SK-N-SH (cell line): ENCODE measurements at regions not wholly inside any gene's neighbourhood (a gene's known extent, or its start where the extent isn't known, plus 50 kb on each side); places are given as distances from the start of the nearest gene placed in this dataset.

Experiments used
- CTCF ChIA-PET: fragments of 300-600, 350-600 bp; formaldehyde crosslinking; extraction: SDS; loops from one replicate; lab custom pipeline; 2021; lab: Yijun Ruan, JAX
- POLR2A ChIA-PET: fragments of 350-600 bp; sonication (Branson Sonifier 250); formaldehyde crosslinking; extraction: SDS; loops from one replicate; lab custom pipeline; 2020; ENCODE audit warnings: antibody characterized with exemption, inconsistent platforms; lab: Yijun Ruan, JAX
- DNase-seq: peaks from one replicate; pipeline ENCODE4 v3.0.0; 2012
- H2AFZ ChIP-seq: fragments of 200-600 bp; sonication (generic); 2 replicates; pipeline ENCODE4 v1.8.1; 2016; ENCODE audit warnings: antibody characterized with exemption, mild to moderate bottlenecking, low read depth
- H3F3A ChIP-seq: fragments of 200-600 bp; sonication (generic); replicated peaks from 2 replicates; pipeline ENCODE3; 2016; ENCODE audit warnings: antibody characterized with exemption, mild to moderate bottlenecking; ENCODE audit not compliant: insufficient read depth
- H3K27ac ChIP-seq, 2 experiments: fragments of 200-500 bp in 1 of 2; fragments of 200-600 bp in 1 of 2; sonication (Bioruptor generic) in 1 of 2; sonication (generic), shearing (Covaris generic) in 1 of 2; 2 replicates each; pipeline versions ENCODE4 v1.5.1 to v1.6.1; 2014 to 2016; ENCODE audit warnings: low read depth in 2 of 2, inconsistent platforms in 1 of 2, low read length in 1 of 2, mild to moderate bottlenecking in 1 of 2, mixed read lengths in 1 of 2
- H3K27me3 ChIP-seq: fragments of 200-600 bp; sonication (generic), shearing (Covaris generic); 2 replicates; pipeline ENCODE4 v1.6.1; 2016; ENCODE audit warnings: mixed run types; ENCODE audit not compliant: insufficient read depth
- H3K36me3 ChIP-seq, 2 experiments: fragments of 200-500 bp in 1 of 2; fragments of 200-600 bp in 1 of 2; sonication (Bioruptor generic) in 1 of 2; sonication (generic) in 1 of 2; replicated peaks in 1 of 2; 2 replicates each; pipeline versions ENCODE3 to v1.5.1; 2014 to 2016; ENCODE audit warnings: low read length in 1 of 2, mild to moderate bottlenecking in 1 of 2; ENCODE audit not compliant: insufficient read depth in 2 of 2, control insufficient read depth in 1 of 2
- H3K4me1 ChIP-seq, 2 experiments: fragments of 200-500 bp in 1 of 2; fragments of 200-600 bp in 1 of 2; sonication (Bioruptor generic) in 1 of 2; sonication (generic), shearing (Covaris generic) in 1 of 2; 2 replicates each; pipeline versions ENCODE4 v1.5.1 to v1.6.1; 2014 to 2016; ENCODE audit warnings: low read depth in 1 of 2, low read length in 1 of 2, mixed run types in 1 of 2; ENCODE audit not compliant: insufficient read depth in 2 of 2, control insufficient read depth in 1 of 2
- H3K4me2 ChIP-seq: fragments of 200-600 bp; sonication (generic), shearing (Covaris generic); 2 replicates; pipeline ENCODE4 v1.6.1; 2017; ENCODE audit warnings: mixed run types
- H3K4me3 ChIP-seq, 2 experiments: fragments of 200-500 bp in 1 of 2; fragments of 200-600 bp in 1 of 2; sonication (Bioruptor generic) in 1 of 2; sonication (generic), shearing (Covaris generic) in 1 of 2; 2 replicates each; pipeline versions ENCODE4 v1.5.1 to v1.8.1; 2014 to 2016; ENCODE audit warnings: low read depth in 2 of 2, inconsistent platforms in 1 of 2, low read length in 1 of 2, mild to moderate bottlenecking in 1 of 2, mixed read lengths in 1 of 2, moderate library complexity in 1 of 2
- H3K79me2 ChIP-seq: fragments of 200-600 bp; sonication (generic); 2 replicates; pipeline ENCODE4 v1.8.1; 2017; ENCODE audit warnings: mild to moderate bottlenecking; ENCODE audit not compliant: insufficient read depth
- H3K9ac ChIP-seq: fragments of 200-600 bp; sonication (generic); 2 replicates; pipeline ENCODE4 v1.6.1; 2017; ENCODE audit warnings: mixed run types
- H3K9me2 ChIP-seq: fragments of 200-600 bp; sonication (generic); 2 replicates; pipeline ENCODE4 v1.6.1; 2017; ENCODE audit warnings: mixed run types
- H3K9me3 ChIP-seq: fragments of 200-600 bp; sonication (generic); 2 replicates; pipeline ENCODE4 v1.6.1; 2017; ENCODE audit warnings: mixed run types, mild to moderate bottlenecking, moderate library complexity
- H4K20me1 ChIP-seq: fragments of 200-600 bp; sonication (generic); 2 replicates; pipeline ENCODE4 v1.6.1; 2017; ENCODE audit warnings: mild to moderate bottlenecking, mixed run types; ENCODE audit not compliant: insufficient read depth
- CHD2 ChIP-seq: fragments of 150-350 bp; IDR thresholded peaks from 2 replicates; pipeline ENCODE4 v1.6.1; 2018; ENCODE audit warnings: low read length; ENCODE audit not compliant: partially characterized antibody
- ELF1 ChIP-seq: IDR thresholded peaks from 2 replicates; pipeline ENCODE4 v1.4.0; 2012
- EP300 ChIP-seq, 2 experiments: IDR thresholded peaks; 2 replicates each; pipeline versions ENCODE4 v1.4.0 to v1.6.1; 2012; ENCODE audit warnings: borderline replicate concordance in 1 of 2, low read depth in 1 of 2, low read length in 1 of 2
- FOSL2 ChIP-seq: IDR thresholded peaks from 2 replicates; pipeline ENCODE4 v1.4.0; 2012; ENCODE audit warnings: low read depth, mild to moderate bottlenecking, moderate library complexity, borderline replicate concordance
- FOXJ3 ChIP-seq: sonication (generic); formaldehyde crosslinking; IDR thresholded peaks from 2 replicates; pipeline ENCODE4 v1.5.1; 2020; ENCODE audit warnings: mild to moderate bottlenecking, missing genetic modification reagents
- FOXM1 ChIP-seq: IDR thresholded peaks from 2 replicates; pipeline ENCODE4 v1.4.0; 2012; ENCODE audit warnings: low read depth, mild to moderate bottlenecking
- GABPA ChIP-seq: IDR thresholded peaks from 2 replicates; pipeline ENCODE4 v1.4.0; 2012; ENCODE audit warnings: low read depth, mild to moderate bottlenecking
- GATA2 ChIP-seq: sonication (generic); formaldehyde crosslinking; IDR thresholded peaks from 2 replicates; pipeline ENCODE4 v1.5.0; 2020; ENCODE audit warnings: mild to moderate bottlenecking, missing genetic modification reagents
- IRF3 ChIP-seq: fragments of 150-350 bp; IDR thresholded peaks from 2 replicates; pipeline ENCODE4 v1.6.1; 2016; ENCODE audit warnings: mild to moderate bottlenecking, low read depth, low read length
- JUND ChIP-seq: IDR thresholded peaks from 2 replicates; pipeline ENCODE4 v1.4.0; 2012
- MEF2A ChIP-seq: IDR thresholded peaks from 2 replicates; pipeline ENCODE4 v1.4.0; 2012; ENCODE audit warnings: low read depth, borderline replicate concordance
- MXI1 ChIP-seq: IDR thresholded peaks from 2 replicates; pipeline ENCODE4 v1.6.1; 2012; ENCODE audit warnings: mild to moderate bottlenecking, low read depth, low read length, improper control_type of control experiment
- NFIC ChIP-seq: IDR thresholded peaks from 2 replicates; pipeline ENCODE4 v1.4.0; 2012; ENCODE audit warnings: borderline replicate concordance
- NRF1 ChIP-seq: IDR thresholded peaks from 2 replicates; pipeline ENCODE4 v1.6.1; 2012; ENCODE audit warnings: low read depth, mild to moderate bottlenecking, low read length
- POLR2AphosphoS5 ChIP-seq: IDR thresholded peaks from 2 replicates; pipeline ENCODE4 v1.6.1; 2012; ENCODE audit warnings: low read depth, low read length
- RAD21 ChIP-seq: IDR thresholded peaks from 2 replicates; pipeline ENCODE4 v1.6.1; 2012; ENCODE audit warnings: mild to moderate bottlenecking, low read length
- RCOR1 ChIP-seq: fragments of 150-350 bp; IDR thresholded peaks from 2 replicates; pipeline ENCODE4 v1.6.1; 2017; ENCODE audit warnings: antibody characterized with exemption, low read length
- RFX5 ChIP-seq: IDR thresholded peaks from 2 replicates; pipeline ENCODE4 v1.6.1; 2012; ENCODE audit warnings: mild to moderate bottlenecking, improper control_type of control experiment, low read length
- RXRA ChIP-seq: IDR thresholded peaks from 2 replicates; pipeline ENCODE4 v1.4.0; 2012; ENCODE audit warnings: low read depth, mild to moderate bottlenecking, borderline replicate concordance
- SIN3A ChIP-seq: IDR thresholded peaks from 2 replicates; pipeline ENCODE4 v1.6.1; 2012; ENCODE audit warnings: low read depth, mild to moderate bottlenecking, low read length, moderate library complexity, borderline replicate concordance
- SMC3 ChIP-seq: IDR thresholded peaks from 2 replicates; pipeline ENCODE4 v1.6.1; 2012; ENCODE audit warnings: low read depth, low read length, improper control_type of control experiment
- TCF12 ChIP-seq: IDR thresholded peaks from 2 replicates; pipeline ENCODE4 v1.4.0; 2012
- TEAD4 ChIP-seq: IDR thresholded peaks from 2 replicates; pipeline ENCODE4 v1.4.0; 2012; ENCODE audit warnings: mild to moderate bottlenecking, borderline replicate concordance; ENCODE audit not compliant: insufficient read depth
- WGBS: methylation state at CpG from one replicate; pipeline ENCODE4 v1.1.6; 2017; ENCODE audit warnings: low lambda C conversion rate; 5-methylcytosine and 5-hydroxymethylcytosine counted together
- TF ChIP-seq, protein P1 (sequence below): IDR thresholded peaks from 2 replicates; pipeline ENCODE4 v1.4.0; 2012; ENCODE audit warnings: low read depth, borderline replicate concordance
- TF ChIP-seq, protein P2 (sequence below): IDR thresholded peaks from 2 replicates; pipeline ENCODE4 v1.6.1; 2012; ENCODE audit warnings: mild to moderate bottlenecking, low read depth, low read length, moderate library complexity
- TF ChIP-seq, protein P3 (sequence below): IDR thresholded peaks from 2 replicates; pipeline ENCODE4; 2012

DNA sequence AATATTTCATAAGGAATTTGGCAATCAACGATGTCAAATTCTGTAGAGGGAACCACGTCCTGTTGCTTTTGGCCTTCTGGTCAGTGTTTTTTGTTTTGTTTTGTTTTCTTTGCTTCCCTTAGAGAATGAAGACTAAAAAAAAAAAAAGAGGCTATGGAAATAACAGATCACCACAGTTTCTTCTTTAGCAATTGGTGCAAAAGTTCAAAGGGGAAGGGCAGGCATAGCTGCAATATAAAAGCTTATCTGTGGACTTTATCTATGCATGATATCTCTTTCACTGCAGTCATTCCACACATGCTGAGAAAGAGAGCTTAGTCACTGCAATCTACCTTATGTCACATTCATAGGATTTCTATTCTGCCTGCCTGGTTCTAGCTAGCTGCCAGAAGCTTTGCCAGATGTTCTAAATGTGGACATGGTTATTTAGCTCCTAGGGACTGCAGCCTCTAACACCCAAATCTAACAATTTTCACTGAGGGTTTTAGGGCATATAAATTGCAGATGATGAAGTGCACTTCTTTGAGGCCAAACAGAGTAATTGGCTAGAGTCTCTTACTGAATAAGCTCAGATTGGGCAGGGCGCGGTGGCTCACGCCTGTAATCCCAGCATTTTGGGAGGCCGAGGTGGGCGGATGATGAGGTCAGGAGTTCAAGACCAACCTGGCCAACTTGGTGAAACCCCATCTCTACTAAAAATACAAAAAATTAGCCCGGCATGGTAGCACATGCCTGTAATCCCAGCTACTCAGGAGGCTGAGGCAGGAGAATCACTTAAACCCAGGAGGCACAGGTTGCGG is 637.2 kb downstream of the NTRK3 start:
- no peaks in the 10 kb centered on the region for H3K36me3 ChIP-seq
- H3F3A ChIP-seq = no peaks in the 10 kb centered on the region
- CTCF ChIA-PET = interaction anchor here (0.7 to 1.6 kb wide), 3 partner anchors 14 to 752 kb away, joined by 3 read pairs; no protein-coding TSS in a partner anchor
- DNase-seq = peak; percentile 15
- POLR2A ChIA-PET = no interaction called here
- WGBS = 64% methylated on average over 9 of the region's 9 CpGs
- H3K27ac ChIP-seq = peak overlapping the region in 1 of 2 experiments; percentile 69; a peak in 2 of 4 replicates
- no peak overlapping the region for H3K4me2 ChIP-seq
- no peaks in the 10 kb centered on the region for H3K9me2 ChIP-seq
- no peak overlapping the region for H2AFZ ChIP-seq
- no peaks in the 10 kb centered on the region for H3K9me3 ChIP-seq
- H3K27me3 ChIP-seq = no peaks in the 10 kb centered on the region
- no peak overlapping the region for H3K9ac ChIP-seq
- no peaks in the 10 kb centered on the region for H4K20me1 ChIP-seq
- H3K79me2 ChIP-seq = no peaks in the 10 kb centered on the region
- no peak overlapping the region for H3K4me3 ChIP-seq
- H3K4me1 ChIP-seq = no peaks in the 10 kb centered on the region
- no peak for TF ChIP-seq SIN3A
- peak; percentile 23; the same call in 1 of the 2 replicates for TF ChIP-seq RCOR1
- no peak for TF ChIP-seq GABPA
- TF ChIP-seq, protein P1, sequence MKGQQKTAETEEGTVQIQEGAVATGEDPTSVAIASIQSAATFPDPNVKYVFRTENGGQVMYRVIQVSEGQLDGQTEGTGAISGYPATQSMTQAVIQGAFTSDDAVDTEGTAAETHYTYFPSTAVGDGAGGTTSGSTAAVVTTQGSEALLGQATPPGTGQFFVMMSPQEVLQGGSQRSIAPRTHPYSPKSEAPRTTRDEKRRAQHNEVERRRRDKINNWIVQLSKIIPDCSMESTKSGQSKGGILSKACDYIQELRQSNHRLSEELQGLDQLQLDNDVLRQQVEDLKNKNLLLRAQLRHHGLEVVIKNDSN = no peak
- no peak for TF ChIP-seq NRF1
- TF ChIP-seq TEAD4 = 0 out of 2 replicates have a peak, but pooled peaks have one; percentile 26
- peak; percentile 38; the same call in 1 of the 2 replicates for TF ChIP-seq FOSL2
- no peak for TF ChIP-seq POLR2AphosphoS5
- no peak for TF ChIP-seq MEF2A
- TF ChIP-seq IRF3 = no peak
- peak; percentile 72 for TF ChIP-seq TCF12
- TF ChIP-seq FOXM1 = no peak
- TF ChIP-seq JUND = peak; percentile 47
- no peak for TF ChIP-seq NFIC
- TF ChIP-seq SMC3 = no peak
- TF ChIP-seq RXRA = no peak; the same call in 1 of the 2 replicates
- TF ChIP-seq CHD2 = no peak
- TF ChIP-seq, protein P2, sequence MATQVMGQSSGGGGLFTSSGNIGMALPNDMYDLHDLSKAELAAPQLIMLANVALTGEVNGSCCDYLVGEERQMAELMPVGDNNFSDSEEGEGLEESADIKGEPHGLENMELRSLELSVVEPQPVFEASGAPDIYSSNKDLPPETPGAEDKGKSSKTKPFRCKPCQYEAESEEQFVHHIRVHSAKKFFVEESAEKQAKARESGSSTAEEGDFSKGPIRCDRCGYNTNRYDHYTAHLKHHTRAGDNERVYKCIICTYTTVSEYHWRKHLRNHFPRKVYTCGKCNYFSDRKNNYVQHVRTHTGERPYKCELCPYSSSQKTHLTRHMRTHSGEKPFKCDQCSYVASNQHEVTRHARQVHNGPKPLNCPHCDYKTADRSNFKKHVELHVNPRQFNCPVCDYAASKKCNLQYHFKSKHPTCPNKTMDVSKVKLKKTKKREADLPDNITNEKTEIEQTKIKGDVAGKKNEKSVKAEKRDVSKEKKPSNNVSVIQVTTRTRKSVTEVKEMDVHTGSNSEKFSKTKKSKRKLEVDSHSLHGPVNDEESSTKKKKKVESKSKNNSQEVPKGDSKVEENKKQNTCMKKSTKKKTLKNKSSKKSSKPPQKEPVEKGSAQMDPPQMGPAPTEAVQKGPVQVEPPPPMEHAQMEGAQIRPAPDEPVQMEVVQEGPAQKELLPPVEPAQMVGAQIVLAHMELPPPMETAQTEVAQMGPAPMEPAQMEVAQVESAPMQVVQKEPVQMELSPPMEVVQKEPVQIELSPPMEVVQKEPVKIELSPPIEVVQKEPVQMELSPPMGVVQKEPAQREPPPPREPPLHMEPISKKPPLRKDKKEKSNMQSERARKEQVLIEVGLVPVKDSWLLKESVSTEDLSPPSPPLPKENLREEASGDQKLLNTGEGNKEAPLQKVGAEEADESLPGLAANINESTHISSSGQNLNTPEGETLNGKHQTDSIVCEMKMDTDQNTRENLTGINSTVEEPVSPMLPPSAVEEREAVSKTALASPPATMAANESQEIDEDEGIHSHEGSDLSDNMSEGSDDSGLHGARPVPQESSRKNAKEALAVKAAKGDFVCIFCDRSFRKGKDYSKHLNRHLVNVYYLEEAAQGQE = no peak
- no peak for TF ChIP-seq FOXJ3 (CRISPR knock-in tag)
- TF ChIP-seq ELF1 = no peak
- TF ChIP-seq RFX5 = no peak
- TF ChIP-seq MXI1 = no peak
- no peak for TF ChIP-seq EP300 (IDR thresholded peaks at IDR 0.05; ENCODE audit: borderline replicate concordance in 1 of 2, low read depth in 1 of 2, low read length in 1 of 2)
- peak; percentile 55; the same call in 1 of the 2 replicates for TF ChIP-seq GATA2
- TF ChIP-seq, protein P3, sequence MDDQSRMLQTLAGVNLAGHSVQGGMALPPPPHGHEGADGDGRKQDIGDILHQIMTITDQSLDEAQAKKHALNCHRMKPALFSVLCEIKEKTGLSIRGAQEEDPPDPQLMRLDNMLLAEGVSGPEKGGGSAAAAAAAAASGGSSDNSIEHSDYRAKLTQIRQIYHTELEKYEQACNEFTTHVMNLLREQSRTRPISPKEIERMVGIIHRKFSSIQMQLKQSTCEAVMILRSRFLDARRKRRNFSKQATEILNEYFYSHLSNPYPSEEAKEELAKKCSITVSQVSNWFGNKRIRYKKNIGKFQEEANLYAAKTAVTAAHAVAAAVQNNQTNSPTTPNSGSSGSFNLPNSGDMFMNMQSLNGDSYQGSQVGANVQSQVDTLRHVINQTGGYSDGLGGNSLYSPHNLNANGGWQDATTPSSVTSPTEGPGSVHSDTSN = peak; percentile 17; the same call in 1 of the 2 replicates
- no peak for TF ChIP-seq RAD21
